Right lobe of liver (tissue), 6 donors: ENCODE measurements at regions not wholly inside any gene's neighbourhood (a gene's known extent, or its start where the extent isn't known, plus 50 kb on each side); places are given as distances from the start of the nearest gene placed in this dataset.

Experiments
- ATAC-seq, 4 donors: fragments of 200-7000 bp; cut with Tn5 transposase; one replicate each; pipeline ENCODE4 v1.9.1; 2020; ENCODE audit warnings: mild to moderate bottlenecking in 4 of 4, moderate library complexity in 4 of 4
- DNase-seq, 3 donors: peaks; one replicate each; pipeline ENCODE4 v3.0.0-alpha.2; 2020
- H3K27ac ChIP-seq, 3 donors: fragments of 200-600 bp; one replicate each; pipeline ENCODE4 v1.8.0; 2022
- H3K27me3 ChIP-seq, 2 donors: fragments of 200-600 bp; one replicate each; pipeline ENCODE4 v1.8.0; 2022
- H3K36me3 ChIP-seq, 4 donors: fragments of 200-600 bp; sonication (generic) in 1 of 4; one replicate each; pipeline versions ENCODE4 v1.5.1 to v1.8.0; 2017 to 2022; ENCODE audit warnings: control low read depth in 1 of 4
- H3K4me1 ChIP-seq, 4 donors: fragments of 200-600 bp; sonication (generic) in 1 of 4; one replicate each; pipeline versions ENCODE4 v1.5.1 to v1.8.0; 2017 to 2022; ENCODE audit warnings: control low read depth in 1 of 4
- H3K4me3 ChIP-seq, 3 donors: fragments of 200-600 bp; one replicate each; pipeline ENCODE4 v1.8.0; 2022
- H3K9me3 ChIP-seq, 4 donors: fragments of 200-600 bp; sonication (generic) in 1 of 4; one replicate each; pipeline versions ENCODE4 v1.5.1 to v1.8.0; 2017 to 2022; ENCODE audit warnings: control low read depth in 1 of 4
- CTCF ChIP-seq, 4 donors: fragments of 200-600 bp in 3 of 4; fragments of 450-650 bp in 1 of 4; IDR thresholded peaks; one replicate each; pipeline versions ENCODE4 v1.5.1 to v1.8.0; 2016 to 2022; ENCODE audit warnings: antibody characterized with exemption in 4 of 4, mild to moderate bottlenecking in 2 of 4
- POLR2A ChIP-seq: fragments of 450-650 bp; IDR thresholded peaks from one replicate; pipeline ENCODE4 v1.6.1; 2017; ENCODE audit warnings: antibody characterized with exemption, mild to moderate bottlenecking
- WGBS: methylation state at CpG from one replicate; pipeline ENCODE4 v1.1.6; 2018; ENCODE audit warnings: low coverage, low lambda C conversion rate; ENCODE audit not compliant: insufficient coverage; ENCODE audit errors: missing lambda C conversion rate; 5-methylcytosine and 5-hydroxymethylcytosine counted together
- intact Hi-C, 2 donors: fragments of 100-400 bp; cut with DNase I; formaldehyde crosslinking; loops; one replicate each; pipeline versions ENCODE4 v1.11.2 to v1.14.1; 2022
- donor health status: DM: no; HTN: yes; CAD: no.
- donor health status: DM: no; HTN: no; CAD: no.
- donor health status: DM: no; HTN: no; CAD: no.
- donor health status: DM: no; HTN: yes; CAD: no.
- donor health status: DM: no; HTN: yes; CAD: no.

- Histone ChIP-seq H3K36me3 (no peaks in the 10 kb centered on the region), H3K27ac (no peak overlapping the region), H3K4me1 (no peaks in the 10 kb centered on the region), H3K4me3 (no peak overlapping the region), H3K27me3 (no peaks in the 10 kb centered on the region), H3K9me3 (no peaks in the 10 kb centered on the region)
- 83% methylated on average over 4 of the region's 7 CpGs for WGBS
- TF ChIP-seq POLR2A = no peak
- no peak for TF ChIP-seq CTCF (IDR thresholded peaks at IDR 0.05)
- no peak for DNase-seq
- no peak for ATAC-seq
- intact Hi-C loops = no loop called here
These were observed 304.4 kb downstream of the SOX9 start for GRCh38 chr17:72425133-72425793.

DNA sequence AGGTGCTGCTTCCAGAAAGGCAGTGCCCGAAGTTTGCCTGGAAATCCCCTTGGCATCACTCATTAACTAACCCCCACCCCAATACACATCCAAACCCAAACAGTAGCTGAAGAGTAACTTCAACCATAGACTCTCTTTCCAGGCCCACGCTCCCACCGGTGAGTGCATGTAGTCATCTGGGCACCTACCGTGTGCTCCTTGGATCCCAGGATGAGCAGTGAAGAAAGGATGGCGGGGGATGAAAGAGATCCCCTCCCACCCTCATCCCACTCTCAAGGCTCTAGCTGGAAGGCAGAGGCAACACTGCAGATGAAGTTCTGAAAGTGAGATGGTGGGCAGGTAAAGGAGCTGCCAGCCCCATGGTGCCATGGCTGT lies 305.0 kb downstream of the SOX9 start:
- ATAC-seq = no peak
- H3K9me3 ChIP-seq = no peaks in the 10 kb centered on the region
- no peak overlapping the region for H3K27ac ChIP-seq
- intact Hi-C loops = no loop called here
- TF ChIP-seq POLR2A = no peak
- TF ChIP-seq CTCF (IDR thresholded peaks at IDR 0.05) = no peak
- no peak for DNase-seq
- no peaks in the 10 kb centered on the region for H3K4me1 ChIP-seq
- H3K4me3 ChIP-seq = no peak overlapping the region
- no peaks in the 10 kb centered on the region for H3K36me3 ChIP-seq
- WGBS = 71% methylated on average over 4 of the region's 5 CpGs
- no peaks in the 10 kb centered on the region for H3K27me3 ChIP-seq

DNA sequence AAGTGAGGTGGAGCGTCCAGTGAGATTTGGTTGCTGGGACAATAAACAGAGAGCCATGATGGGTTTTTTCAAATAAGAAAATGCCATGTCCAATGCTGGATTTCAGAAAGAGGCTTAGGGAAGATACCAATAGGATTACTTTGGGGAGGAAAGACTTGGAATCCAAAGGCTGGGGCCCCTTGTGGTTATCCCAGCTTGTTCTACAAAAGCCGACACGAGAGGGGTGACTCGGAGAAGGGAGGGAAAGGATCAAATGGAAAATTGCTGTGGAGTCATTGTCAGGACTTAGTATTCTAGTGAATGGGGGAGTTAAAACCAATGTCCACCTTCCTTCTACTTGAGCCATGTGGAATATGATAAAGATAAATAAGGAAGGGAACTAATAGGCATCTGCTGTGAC lies 305.5 kb downstream of the SOX9 start:
- H3K4me3 ChIP-seq = no peak overlapping the region
- ATAC-seq = no peak
- 59% methylated on average over 3 of the region's 4 CpGs for WGBS
- no peaks in the 10 kb centered on the region for H3K4me1 ChIP-seq
- no peaks in the 10 kb centered on the region for H3K9me3 ChIP-seq
- H3K36me3 ChIP-seq = no peaks in the 10 kb centered on the region
- TF ChIP-seq POLR2A = no peak
- TF ChIP-seq CTCF (IDR thresholded peaks at IDR 0.05) = no peak
- intact Hi-C loops = no loop called here
- H3K27me3 ChIP-seq = no peaks in the 10 kb centered on the region
- no peak overlapping the region for H3K27ac ChIP-seq
- DNase-seq = no peak

DNA sequence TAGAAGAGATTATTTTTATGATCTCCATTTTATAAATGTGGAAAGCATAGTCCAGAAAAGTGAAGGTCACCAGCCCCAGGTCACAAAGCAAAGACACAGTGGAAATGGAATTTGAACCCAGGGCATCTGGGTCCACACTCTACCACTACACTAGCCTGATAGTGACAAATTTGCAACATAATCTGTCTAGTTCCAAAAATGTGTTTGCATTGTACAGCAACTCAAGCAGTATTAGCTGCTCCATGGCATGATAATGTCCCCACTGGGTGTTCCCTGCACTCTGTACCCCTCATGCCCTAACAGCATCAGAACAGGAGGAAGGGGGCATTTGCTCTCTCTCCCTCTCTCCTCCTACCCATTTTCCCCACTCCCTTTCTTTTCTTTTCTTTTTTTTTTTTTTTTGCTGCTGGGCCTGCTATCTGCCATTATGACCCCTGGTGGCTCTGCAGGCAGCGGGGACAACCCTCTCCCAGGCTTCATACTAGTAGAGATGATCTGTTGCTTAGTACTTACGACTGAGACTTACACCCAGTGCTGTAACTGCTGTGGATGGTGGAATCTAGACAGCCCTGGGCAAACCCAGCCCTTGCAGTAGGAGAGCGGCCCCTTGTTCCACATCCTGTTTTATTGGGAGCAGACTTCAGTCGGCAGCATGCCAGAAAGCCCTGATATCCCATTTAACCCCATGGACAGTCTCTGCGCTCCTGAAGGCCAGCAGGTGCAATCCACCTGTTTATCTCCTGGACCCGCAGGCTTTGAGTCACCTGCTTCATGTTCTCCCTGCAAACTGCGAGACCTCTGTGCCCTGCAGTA lies 306.3 kb downstream of the SOX9 start:
- no peak for DNase-seq
- no peaks in the 10 kb centered on the region for H3K36me3 ChIP-seq

More for the DNA sequence above, 306.3 kb downstream of the SOX9 start:
- intact Hi-C loops = no loop called here
- 68% methylated on average over 4 of the region's 7 CpGs for WGBS
- TF ChIP-seq POLR2A (no peak), CTCF (IDR thresholded peaks at IDR 0.05) (no peak)
- no peaks in the 10 kb centered on the region for H3K4me1 ChIP-seq
- no peak overlapping the region for H3K4me3 ChIP-seq
- H3K27ac ChIP-seq = no peak overlapping the region
- H3K27me3 ChIP-seq = no peaks in the 10 kb centered on the region
- peak in 1 of 4 donors; percentile 28 for ATAC-seq
- H3K9me3 ChIP-seq = no peaks in the 10 kb centered on the region
